GOT3 (cell line): ENCODE measurements at regions not wholly inside any gene's neighbourhood (a gene's known extent, or its start where the extent isn't known, plus 50 kb on each side); places are given as distances from the start of the nearest gene placed in this dataset.

Experiments used
- DNase-seq: peaks from one replicate; lab custom pipeline; 2025; ENCODE audit warnings: mixed read lengths; lab: John Stamatoyannopoulos, UW

- DNase-seq: no peak
Measured at GRCh38 chr6:2535506-2535905, 215.2 kb downstream of the MYLK4 start.

- DNase-seq: no peak
Measured at GRCh38 chr6:2534406-2535042, 216.2 kb downstream of the MYLK4 start.

- no peak for DNase-seq
Measured at GRCh38 chr6:2531426-2532215, 219.1 kb downstream of the MYLK4 start.

- DNase-seq: no peak
Measured at GRCh38 chr6:2529211-2529719, 221.5 kb downstream of the MYLK4 start.

GRCh38 chr6:2528156-2528555 lies 222.6 kb downstream of the MYLK4 start:
- no peak for DNase-seq

- no peak for DNase-seq
Measured at GRCh38 chr6:2526766-2527165, 224.0 kb downstream of the MYLK4 start.

GRCh38 chr6:2524090-2524489 lies 226.6 kb downstream of the MYLK4 start:
- no peak for DNase-seq

- no peak for DNase-seq
Measured at GRCh38 chr6:2523061-2523460, 227.7 kb downstream of the MYLK4 start.

- no peak for DNase-seq
Measured at GRCh38 chr6:2522521-2522920, 228.2 kb downstream of the MYLK4 start.

GRCh38 chr6:2517855-2518473 lies 232.8 kb downstream of the MYLK4 start:
- DNase-seq: no peak

- no peak for DNase-seq
Measured at GRCh38 chr6:2517401-2517800, 233.3 kb downstream of the MYLK4 start.

- DNase-seq: no peak
Measured at GRCh38 chr6:2516059-2516458, 234.7 kb downstream of the MYLK4 start.

GRCh38 chr6:2514965-2515543 lies 235.7 kb downstream of the MYLK4 start:
- no peak for DNase-seq

- no peak for DNase-seq
Measured at GRCh38 chr6:2512802-2513201, 237.9 kb downstream of the MYLK4 start.

GRCh38 chr6:2510316-2510715 lies 240.4 kb downstream of the MYLK4 start:
- no peak for DNase-seq

GRCh38 chr6:2509711-2510110 lies 241.0 kb downstream of the MYLK4 start:
- DNase-seq: no peak

GRCh38 chr6:2508071-2508470 lies 242.7 kb downstream of the MYLK4 start:
- no peak for DNase-seq

- no peak for DNase-seq
Measured at GRCh38 chr6:2507521-2508037, 243.1 kb downstream of the MYLK4 start.

GRCh38 chr6:2507016-2507415 lies 243.7 kb downstream of the MYLK4 start:
- DNase-seq: no peak

GRCh38 chr6:2505624-2506023 lies 245.1 kb downstream of the MYLK4 start:
- no peak for DNase-seq

- no peak for DNase-seq
Measured at GRCh38 chr6:2504495-2505064, 246.1 kb downstream of the MYLK4 start.
